Choroid plexus epithelial cell (primary cell): ENCODE measurements at regions not wholly inside any gene's neighbourhood (a gene's known extent, or its start where the extent isn't known, plus 50 kb on each side); places are given as distances from the start of the nearest gene placed in this dataset.

Experiments used
- DNase-seq: peaks from one replicate; pipeline ENCODE4 v3.0.0-alpha.2; 2010; ENCODE audit warnings: low read depth
- H3K4me3 ChIP-seq: 2 replicates; pipeline ENCODE4 v1.5.1; 2011; ENCODE audit warnings: low read depth, mild to moderate bottlenecking, control low read depth, low read length, moderate library complexity
- TF ChIP-seq, protein P1 (sequence below): conservative IDR thresholded peaks from 2 replicates; pipeline ENCODE4 v1.5.1; 2011; ENCODE audit warnings: low read depth, mild to moderate bottlenecking, control low read depth, inconsistent platforms, low read length, moderate library complexity

DNA sequence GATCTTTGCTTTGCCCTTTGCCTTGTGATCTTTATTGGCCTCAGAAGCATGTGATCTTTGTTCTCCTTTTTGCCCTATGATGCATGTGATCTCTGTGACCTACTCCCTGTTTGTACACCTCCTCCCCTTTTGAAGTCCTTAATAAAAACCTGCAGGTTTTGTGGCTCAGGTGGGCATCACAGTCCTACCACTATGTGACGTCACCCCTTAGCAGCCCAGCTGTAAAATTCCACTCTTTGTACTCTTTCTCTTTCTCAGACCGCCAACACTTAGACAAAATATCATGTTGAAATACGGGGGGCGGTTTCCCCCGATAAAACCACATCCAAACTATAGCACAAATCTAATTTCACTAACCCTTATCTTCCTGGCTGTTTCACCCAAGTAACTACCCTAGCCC lies 76.7 kb upstream of the RAPGEF4 start:
- TF ChIP-seq, protein P1, sequence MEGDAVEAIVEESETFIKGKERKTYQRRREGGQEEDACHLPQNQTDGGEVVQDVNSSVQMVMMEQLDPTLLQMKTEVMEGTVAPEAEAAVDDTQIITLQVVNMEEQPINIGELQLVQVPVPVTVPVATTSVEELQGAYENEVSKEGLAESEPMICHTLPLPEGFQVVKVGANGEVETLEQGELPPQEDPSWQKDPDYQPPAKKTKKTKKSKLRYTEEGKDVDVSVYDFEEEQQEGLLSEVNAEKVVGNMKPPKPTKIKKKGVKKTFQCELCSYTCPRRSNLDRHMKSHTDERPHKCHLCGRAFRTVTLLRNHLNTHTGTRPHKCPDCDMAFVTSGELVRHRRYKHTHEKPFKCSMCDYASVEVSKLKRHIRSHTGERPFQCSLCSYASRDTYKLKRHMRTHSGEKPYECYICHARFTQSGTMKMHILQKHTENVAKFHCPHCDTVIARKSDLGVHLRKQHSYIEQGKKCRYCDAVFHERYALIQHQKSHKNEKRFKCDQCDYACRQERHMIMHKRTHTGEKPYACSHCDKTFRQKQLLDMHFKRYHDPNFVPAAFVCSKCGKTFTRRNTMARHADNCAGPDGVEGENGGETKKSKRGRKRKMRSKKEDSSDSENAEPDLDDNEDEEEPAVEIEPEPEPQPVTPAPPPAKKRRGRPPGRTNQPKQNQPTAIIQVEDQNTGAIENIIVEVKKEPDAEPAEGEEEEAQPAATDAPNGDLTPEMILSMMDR: no peak
- H3K4me3 ChIP-seq: no peak overlapping the region
- DNase-seq: no peak

DNA sequence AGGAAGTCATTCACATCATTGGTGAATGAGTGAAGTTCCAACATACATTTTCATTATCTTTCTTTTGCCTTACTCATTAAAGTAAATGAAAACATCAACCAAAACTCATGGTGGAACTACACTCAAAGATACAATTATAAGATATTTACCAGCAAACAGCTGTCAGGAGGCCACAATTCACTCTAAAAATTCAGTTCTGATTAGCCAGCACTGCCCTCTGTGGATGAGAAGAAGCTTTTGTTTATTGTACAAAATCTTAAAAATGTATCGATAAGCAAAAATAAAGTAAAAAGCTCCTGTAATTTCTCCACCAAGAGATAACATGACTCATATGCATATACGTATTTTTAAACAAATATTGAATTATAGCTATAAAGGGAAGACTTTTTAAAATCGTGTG lies 73.5 kb upstream of the RAPGEF4 start:
- DNase-seq: peak; percentile 46
- TF ChIP-seq, protein P1: peak; percentile 23
- no peak overlapping the region for H3K4me3 ChIP-seq

DNA sequence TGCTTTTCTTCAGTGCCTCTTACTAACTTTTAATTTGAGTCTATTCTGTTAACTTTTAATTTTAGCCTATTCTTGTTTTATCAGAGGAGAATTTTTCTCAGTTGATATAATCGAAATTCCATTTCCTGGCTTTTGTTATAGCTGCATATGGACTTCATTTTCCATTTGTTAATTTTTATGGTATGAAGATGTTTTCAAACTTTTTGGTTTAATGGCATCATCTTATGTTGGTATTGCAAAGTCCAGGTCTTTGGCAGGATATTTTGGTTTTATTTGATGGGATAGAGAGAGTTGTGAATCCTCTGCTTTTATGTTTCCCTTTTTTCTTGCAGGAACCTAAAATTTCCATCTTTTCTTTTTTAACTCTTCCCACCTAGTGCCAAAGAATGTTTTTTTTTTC lies 70.9 kb upstream of the RAPGEF4 start:
- TF ChIP-seq, protein P1: no peak
- DNase-seq: no peak
- no peak overlapping the region for H3K4me3 ChIP-seq

DNA sequence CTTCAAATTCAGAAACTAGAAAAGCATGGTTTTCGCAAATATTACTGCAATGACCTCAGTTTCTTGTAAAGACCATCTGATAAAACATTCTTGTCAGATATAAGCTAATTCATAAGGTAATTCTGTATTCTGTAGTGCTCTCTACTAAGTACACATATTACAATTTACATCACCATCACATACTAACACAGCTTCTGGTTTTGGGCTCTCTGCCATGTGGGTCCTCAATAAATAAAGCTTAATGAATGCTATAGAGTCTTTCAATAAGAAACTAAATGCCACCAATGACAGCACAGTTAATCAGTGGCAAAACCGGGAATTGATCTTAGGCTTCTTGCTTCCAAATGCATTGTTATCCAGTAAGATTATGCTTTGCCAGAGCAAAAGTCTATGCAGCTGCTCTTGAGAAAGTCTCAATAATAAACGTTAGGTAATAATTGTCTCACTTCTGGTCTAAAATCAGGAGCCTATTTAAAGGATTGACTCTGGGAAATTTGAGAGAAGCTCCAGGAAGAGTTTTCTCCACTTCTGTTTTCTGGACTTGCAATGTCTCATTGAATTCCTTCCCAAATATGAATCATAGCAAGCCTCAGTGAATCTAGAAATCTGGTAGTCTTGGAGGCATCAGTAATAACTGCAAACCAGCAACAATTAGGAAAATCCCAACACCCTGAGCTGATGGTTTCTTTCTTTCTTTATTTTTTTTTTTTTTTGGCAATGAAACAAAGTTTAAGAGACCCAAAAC lies 67.9 kb upstream of the RAPGEF4 start:
- H3K4me3 ChIP-seq: no peak overlapping the region
- TF ChIP-seq, protein P1: no peak
- peak; percentile 20 for DNase-seq

DNA sequence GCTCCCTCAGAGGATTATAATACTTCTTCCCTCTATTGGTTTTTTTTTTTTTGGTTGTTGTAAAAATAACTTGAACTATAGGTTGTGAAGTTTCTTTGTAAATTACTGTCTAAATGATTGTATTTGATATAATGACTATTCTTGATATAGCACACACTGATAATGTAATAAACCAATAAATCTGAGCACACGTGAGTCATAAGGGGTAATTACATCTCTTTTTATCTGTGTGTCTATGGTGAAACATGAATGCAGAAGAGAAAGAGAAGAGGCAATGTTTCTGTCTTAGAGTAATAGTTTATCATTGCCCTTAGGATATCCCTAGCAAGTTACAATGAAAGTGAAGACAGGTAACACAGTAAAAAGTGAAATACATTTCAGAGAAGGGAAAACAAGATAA lies 64.1 kb upstream of the RAPGEF4 start:
- H3K4me3 ChIP-seq: no peak overlapping the region
- TF ChIP-seq, protein P1: no peak
- DNase-seq: no peak

DNA sequence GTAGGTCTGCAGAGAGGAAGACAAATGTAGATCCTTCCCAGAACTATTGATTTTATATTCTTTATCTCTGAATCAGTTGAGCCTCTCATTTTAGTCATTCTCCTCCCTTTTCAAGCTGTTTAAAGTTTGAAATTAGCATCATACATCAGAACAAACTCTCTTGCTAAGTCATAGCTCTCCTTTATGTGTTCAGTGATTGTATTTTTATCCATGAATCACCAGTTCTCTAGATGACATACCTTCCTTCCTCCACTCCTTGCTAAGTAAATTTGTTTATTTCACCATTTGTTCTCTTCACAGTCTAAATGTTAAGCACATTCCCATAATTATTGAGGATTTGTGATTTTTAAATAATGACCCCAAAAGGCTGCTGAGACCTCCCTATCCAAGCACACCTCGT lies 63.5 kb upstream of the RAPGEF4 start:
- DNase-seq: no peak
- TF ChIP-seq, protein P1: no peak
- no peak overlapping the region for H3K4me3 ChIP-seq

DNA sequence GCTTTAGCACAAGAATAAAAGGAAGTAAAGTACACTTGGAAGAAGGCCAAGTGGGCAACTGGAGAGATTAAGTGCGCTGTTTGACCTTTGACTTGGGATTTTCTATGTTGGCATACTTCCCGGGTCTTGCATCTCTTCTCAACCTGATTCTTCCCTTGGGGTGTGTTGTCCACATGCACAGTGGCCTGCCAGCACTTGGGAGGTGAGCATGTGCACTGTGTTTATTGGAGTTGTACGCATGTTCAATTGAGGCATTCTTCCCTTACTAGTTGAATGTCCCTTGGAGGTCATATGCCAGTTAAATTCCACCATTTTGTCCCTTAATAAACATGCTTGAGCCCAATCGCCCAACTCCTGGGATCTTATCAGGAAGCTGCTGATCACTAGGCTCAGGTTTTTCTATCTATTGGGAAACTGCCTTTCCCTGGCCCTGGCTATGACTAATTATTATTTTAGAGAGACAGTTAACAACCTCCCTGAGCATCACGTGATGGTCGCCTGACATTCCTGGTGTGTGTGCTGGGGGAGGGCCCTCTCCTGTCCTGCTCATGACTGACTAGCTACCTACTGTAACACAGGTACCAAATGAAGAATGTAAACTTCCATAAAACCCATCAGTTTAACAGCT lies 62.5 kb upstream of the RAPGEF4 start:
- TF ChIP-seq, protein P1: no peak
- H3K4me3 ChIP-seq: no peak overlapping the region
- peak; percentile 74 for DNase-seq
